Kidney (tissue), 13 donors: ENCODE measurements at regions not wholly inside any gene's neighbourhood (a gene's known extent, or its start where the extent isn't known, plus 50 kb on each side); places are given as distances from the start of the nearest gene placed in this dataset.

Experiments used
- DNase-seq, 5 donors: peaks; one replicate each; pipeline ENCODE4 v3.0.0-alpha.2; 2013 to 2020
- FAIRE-seq: peaks from 2 replicates; lab custom pipeline; 2012; peaks lifted over from hg19 to GRCh38; lab: Jason Lieb, UNC
- H3K27ac ChIP-seq, 2 donors: one replicate each; pipeline ENCODE4 v1.7.0; 2013; ENCODE audit warnings: low read depth in 2 of 2, low read length in 2 of 2, inconsistent platforms in 1 of 2
- H3K27me3 ChIP-seq: one replicate; pipeline ENCODE4 v1.7.1; 2013; ENCODE audit warnings: low read length, inconsistent platforms; ENCODE audit not compliant: control insufficient read depth, insufficient read depth
- H3K36me3 ChIP-seq, 3 donors: one replicate each; pipeline versions ENCODE4 v1.7.0 to v1.7.1; 2013; ENCODE audit warnings: low read length in 3 of 3, control low read depth in 1 of 3, inconsistent platforms in 1 of 3; ENCODE audit not compliant: insufficient read depth in 3 of 3, control insufficient read depth in 2 of 3
- H3K4me1 ChIP-seq, 3 donors: one replicate each; pipeline versions ENCODE4 v1.7.0 to v1.7.1; 2013; ENCODE audit warnings: low read length in 3 of 3, inconsistent platforms in 1 of 3, low read depth in 1 of 3; ENCODE audit not compliant: control insufficient read depth in 2 of 3, insufficient read depth in 2 of 3
- H3K4me3 ChIP-seq, 3 donors: one replicate each; pipeline versions ENCODE4 v1.7.0 to v1.8.1; 2013; ENCODE audit warnings: low read length in 3 of 3, control low read depth in 1 of 3, inconsistent platforms in 1 of 3
- H3K9ac ChIP-seq, 3 donors: one replicate each; pipeline versions ENCODE4 v1.7.0 to v1.7.1; 2013; ENCODE audit warnings: low read length in 3 of 3, control low read depth in 1 of 3, inconsistent platforms in 1 of 3
- H3K9me3 ChIP-seq, 3 donors: one replicate each; pipeline versions ENCODE4 v1.7.0 to v1.7.1; 2013; ENCODE audit warnings: low read length in 3 of 3, control low read depth in 1 of 3, inconsistent platforms in 1 of 3; ENCODE audit not compliant: control insufficient read depth in 2 of 3, insufficient read depth in 1 of 3
- intact Hi-C: fragments of 100-400 bp; cut with DNase I; formaldehyde crosslinking; loops from one replicate; pipeline ENCODE4 v1.11.1; 2022
- TF ChIP-seq, protein P1 (sequence below): IDR thresholded peaks from 3 replicates; pipeline ENCODE4 v1.5.1; 2012; ENCODE audit warnings: mild to moderate bottlenecking, moderate library complexity, borderline replicate concordance; ENCODE audit not compliant: insufficient read depth; ENCODE audit errors: extremely low read depth
- donor health status: control.
- donor health status: control.
- donor health status: control.
- donor health status: control.
- donor health status: control.
- donor health status: DM: yes; HTN: yes; CAD: no.
- donor health status: Normal renal cell carcinoma (clear cell type).

DNA sequence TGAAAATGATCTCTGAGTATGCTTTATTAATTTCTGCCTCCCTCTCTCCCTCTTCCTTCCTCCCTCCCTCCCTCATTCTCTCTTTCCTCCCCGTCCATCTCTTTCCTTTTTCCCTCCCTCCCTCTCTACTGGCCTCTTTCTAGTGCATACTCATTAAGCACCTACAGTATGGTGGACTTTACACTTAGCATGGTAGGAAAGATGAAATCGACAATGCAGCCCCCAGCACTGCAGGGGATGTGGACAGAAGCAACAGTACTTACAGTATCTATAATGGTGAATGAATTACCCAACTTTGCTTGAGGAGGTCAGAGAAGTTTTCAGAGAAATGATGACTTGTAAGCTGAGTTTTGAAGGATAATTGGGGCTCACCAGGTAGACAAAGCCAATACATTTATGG lies 143.8 kb upstream of the RPS6KA3 start:
- TF ChIP-seq, protein P1, sequence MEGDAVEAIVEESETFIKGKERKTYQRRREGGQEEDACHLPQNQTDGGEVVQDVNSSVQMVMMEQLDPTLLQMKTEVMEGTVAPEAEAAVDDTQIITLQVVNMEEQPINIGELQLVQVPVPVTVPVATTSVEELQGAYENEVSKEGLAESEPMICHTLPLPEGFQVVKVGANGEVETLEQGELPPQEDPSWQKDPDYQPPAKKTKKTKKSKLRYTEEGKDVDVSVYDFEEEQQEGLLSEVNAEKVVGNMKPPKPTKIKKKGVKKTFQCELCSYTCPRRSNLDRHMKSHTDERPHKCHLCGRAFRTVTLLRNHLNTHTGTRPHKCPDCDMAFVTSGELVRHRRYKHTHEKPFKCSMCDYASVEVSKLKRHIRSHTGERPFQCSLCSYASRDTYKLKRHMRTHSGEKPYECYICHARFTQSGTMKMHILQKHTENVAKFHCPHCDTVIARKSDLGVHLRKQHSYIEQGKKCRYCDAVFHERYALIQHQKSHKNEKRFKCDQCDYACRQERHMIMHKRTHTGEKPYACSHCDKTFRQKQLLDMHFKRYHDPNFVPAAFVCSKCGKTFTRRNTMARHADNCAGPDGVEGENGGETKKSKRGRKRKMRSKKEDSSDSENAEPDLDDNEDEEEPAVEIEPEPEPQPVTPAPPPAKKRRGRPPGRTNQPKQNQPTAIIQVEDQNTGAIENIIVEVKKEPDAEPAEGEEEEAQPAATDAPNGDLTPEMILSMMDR, result no peak
- Histone ChIP-seq H3K9ac (no peak overlapping the region), H3K36me3 (no peaks in the 10 kb centered on the region), H3K27me3 (peaks cover 4% of the 10 kb centered on the region), H3K9me3 (no peaks in the 10 kb centered on the region), H3K27ac (no peak overlapping the region), H3K4me3 (no peak overlapping the region), H3K4me1 (no peaks in the 10 kb centered on the region)
- FAIRE-seq (no peak), DNase-seq (no peak)
- intact Hi-C loops, result no loop called here

DNA sequence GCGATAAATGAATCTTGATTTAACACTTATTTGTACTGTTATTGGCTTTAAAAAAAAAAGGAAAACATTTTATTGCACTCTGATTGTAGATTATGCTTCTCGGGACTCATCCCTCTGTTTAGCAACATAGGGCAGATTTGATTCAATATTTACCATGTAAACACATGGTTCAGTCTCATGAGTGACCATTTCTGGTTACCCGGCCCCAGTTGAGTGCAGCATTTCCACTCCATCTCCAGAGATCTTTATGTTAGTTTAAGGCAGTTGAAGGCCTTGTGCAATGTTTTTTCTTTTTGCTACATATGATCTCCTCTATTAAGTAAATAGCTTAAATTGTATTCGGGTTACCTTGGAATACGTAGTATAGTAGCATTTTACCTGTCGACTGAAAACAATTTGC lies 143.3 kb upstream of the RPS6KA3 start:
- H3K27me3 ChIP-seq, result peaks cover 4% of the 10 kb centered on the region
- FAIRE-seq (no peak), DNase-seq (no peak)
- H3K36me3 ChIP-seq, result no peaks in the 10 kb centered on the region
- H3K4me1 ChIP-seq, result no peaks in the 10 kb centered on the region
- TF ChIP-seq, protein P1, result no peak
- no peaks in the 10 kb centered on the region for H3K9me3 ChIP-seq
- H3K27ac ChIP-seq, result no peak overlapping the region
- intact Hi-C loops, result no loop called here
- no peak overlapping the region for H3K9ac ChIP-seq
- H3K4me3 ChIP-seq, result no peak overlapping the region

DNA sequence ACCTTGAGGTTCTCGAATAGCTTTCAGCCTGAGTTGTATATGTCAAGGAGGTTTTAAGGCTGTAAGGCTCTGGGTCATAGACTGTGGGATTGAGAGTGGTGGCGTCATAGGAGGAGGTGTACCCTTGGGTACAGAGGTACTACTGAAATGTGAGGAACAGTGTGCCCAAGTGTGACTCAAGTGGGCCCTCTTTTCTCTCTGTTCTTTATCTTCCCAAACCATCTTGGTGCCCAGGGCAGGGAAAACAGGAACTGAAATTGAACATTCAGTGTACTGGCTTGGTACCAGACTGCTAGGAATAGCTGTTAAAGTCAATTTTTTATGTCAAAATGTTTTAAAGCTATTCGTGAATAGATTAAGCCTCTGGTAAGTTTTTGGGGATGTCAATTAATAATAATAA lies 136.2 kb upstream of the RPS6KA3 start:
- H3K4me3 ChIP-seq, result no peak overlapping the region
- H3K9me3 ChIP-seq, result no peaks in the 10 kb centered on the region
- H3K4me1 ChIP-seq, result no peaks in the 10 kb centered on the region
- FAIRE-seq (no peak), DNase-seq (no peak)
- no peak overlapping the region for H3K27ac ChIP-seq
- H3K9ac ChIP-seq, result no peak overlapping the region
- no peaks in the 10 kb centered on the region for H3K36me3 ChIP-seq
- intact Hi-C loops, result no loop called here
- H3K27me3 ChIP-seq, result peaks cover 4% of the 10 kb centered on the region
- TF ChIP-seq, protein P1, result no peak

DNA sequence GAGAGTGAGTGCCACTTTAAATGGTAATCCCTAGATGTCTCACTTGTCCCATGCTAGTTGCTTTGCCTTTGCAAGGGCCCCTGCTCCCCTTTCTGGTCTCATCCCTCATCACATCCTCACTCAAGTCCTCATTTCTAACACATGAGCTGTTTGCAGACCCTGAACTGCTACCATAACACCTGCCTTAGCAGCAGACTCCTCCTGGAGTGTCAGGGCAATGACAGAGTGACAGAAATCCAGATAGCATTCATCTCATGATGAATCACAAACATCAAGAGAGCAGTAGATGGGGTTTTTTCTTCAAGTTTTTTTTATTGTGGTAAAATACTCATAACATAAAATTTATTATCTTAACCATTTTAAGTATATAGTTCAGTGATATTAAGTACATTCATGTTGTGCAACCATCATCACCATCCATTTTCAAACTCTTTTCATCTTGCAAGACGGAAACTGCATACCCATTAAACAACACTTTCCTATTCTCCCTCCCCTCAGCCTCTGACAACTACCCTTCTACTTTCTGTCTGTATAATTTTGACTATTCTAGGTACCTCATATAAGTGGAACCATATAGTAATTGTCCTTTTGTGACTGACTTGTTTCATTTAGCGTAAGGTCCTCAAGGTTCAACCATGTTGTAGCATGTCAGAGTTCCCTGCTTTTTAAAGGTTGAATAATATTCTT lies 133.2 kb upstream of the RPS6KA3 start:
- intact Hi-C loops, result no loop called here
- TF ChIP-seq, protein P1, result no peak
- no peak overlapping the region for H3K4me3 ChIP-seq
- H3K27ac ChIP-seq, result no peak overlapping the region
- no peaks in the 10 kb centered on the region for H3K36me3 ChIP-seq
- H3K4me1 ChIP-seq, result no peaks in the 10 kb centered on the region
- FAIRE-seq, result no peak
- no peaks in the 10 kb centered on the region for H3K9me3 ChIP-seq
- H3K27me3 ChIP-seq, result no peaks in the 10 kb centered on the region
- no peak for DNase-seq
- H3K9ac ChIP-seq, result no peak overlapping the region
